NCI-H1105 (cell line): ENCODE measurements at regions not wholly inside any gene's neighbourhood (a gene's known extent, or its start where the extent isn't known, plus 50 kb on each side); places are given as distances from the start of the nearest gene placed in this dataset.

ENCODE experiments used
- DNase-seq: peaks from one replicate; lab custom pipeline; 2025; lab: John Stamatoyannopoulos, UW

- DNase-seq, result no peak
Observed at GRCh38 chr17:15109608-15110007, 155.5 kb downstream of the PMP22 start.

- no peak for DNase-seq
Observed at GRCh38 chr17:15108992-15109391, 156.1 kb downstream of the PMP22 start.

GRCh38 chr17:15106540-15106939, 158.6 kb downstream of the PMP22 start:
- no peak for DNase-seq

GRCh38 chr17:15103785-15104184, 161.3 kb downstream of the PMP22 start:
- no peak for DNase-seq

GRCh38 chr17:15101175-15101574, 164.0 kb downstream of the PMP22 start:
- DNase-seq, result no peak

GRCh38 chr17:15096511-15096910, 168.6 kb downstream of the PMP22 start:
- DNase-seq, result no peak

GRCh38 chr17:15095935-15096334, 169.2 kb downstream of the PMP22 start:
- DNase-seq, result no peak

GRCh38 chr17:15092762-15093161, 172.4 kb downstream of the PMP22 start:
- DNase-seq, result no peak

- DNase-seq, result no peak
Observed at GRCh38 chr17:15092261-15092660, 172.9 kb downstream of the PMP22 start.

GRCh38 chr17:15091825-15092224, 173.3 kb downstream of the PMP22 start:
- no peak for DNase-seq

- no peak for DNase-seq
Observed at GRCh38 chr17:15090533-15090932, 174.6 kb downstream of the PMP22 start.

GRCh38 chr17:15087946-15088345, 177.2 kb downstream of the PMP22 start:
- DNase-seq, result no peak

GRCh38 chr17:15086776-15087295, 178.3 kb downstream of the PMP22 start:
- no peak for DNase-seq

- no peak for DNase-seq
Observed at GRCh38 chr17:15085890-15086677, 179.0 kb downstream of the PMP22 start.

- DNase-seq, result no peak
Observed at GRCh38 chr17:15083225-15083624, 181.9 kb downstream of the PMP22 start.

- DNase-seq, result no peak
Observed at GRCh38 chr17:15081008-15081407, 184.1 kb downstream of the PMP22 start.

- DNase-seq, result no peak
Observed at GRCh38 chr17:15078570-15078969, 186.6 kb downstream of the PMP22 start.

- DNase-seq, result no peak
Observed at GRCh38 chr17:15076991-15077663, 188.0 kb downstream of the PMP22 start.

GRCh38 chr17:15051933-15052332, 213.2 kb downstream of the PMP22 start:
- no peak for DNase-seq

- DNase-seq, result no peak
Observed at GRCh38 chr17:15049795-15050160, 215.3 kb downstream of the PMP22 start.

- no peak for DNase-seq
Observed at GRCh38 chr17:15048933-15049794, 216.0 kb downstream of the PMP22 start.

- DNase-seq, result no peak
Observed at GRCh38 chr17:15048381-15048780, 216.7 kb downstream of the PMP22 start.
